ENCODE measurements at regions not wholly inside any gene's neighbourhood (a gene's known extent, or its start where the extent isn't known, plus 50 kb on each side); places are given as distances from the start of the nearest gene placed in this dataset.

- no peak for TF ChIP-seq TAF1 (IDR thresholded peaks at IDR 0.05; ENCODE audit: low read depth, low read length)
- no peak for TF ChIP-seq POLR2AphosphoS5 (IDR thresholded peaks at IDR 0.05; ENCODE audit: low read depth, low read length)
- no peak for TF ChIP-seq POLR2A (IDR thresholded peaks at IDR 0.05; ENCODE audit: low read depth, low read length)
These were observed 82.8 kb upstream of the SEC11C start for GRCh38 chr18:59056706-59057492.
